ENCODE measurements at regions not wholly inside any gene's neighbourhood (a gene's known extent, or its start where the extent isn't known, plus 50 kb on each side); places are given as distances from the start of the nearest gene placed in this dataset.

GRCh38 chr2:6576302-6576701, 289.4 kb downstream of the CMPK2 start:
- no peaks in the 10 kb centered on the region for H3K4me1 ChIP-seq
- H3K4me3 ChIP-seq = no peak overlapping the region
- no peak for TF ChIP-seq CTCF (IDR thresholded peaks at IDR 0.05)
- DNase-seq (ENCODE audit: low spot score) = no peak
- H3K27me3 ChIP-seq = no peaks in the 10 kb centered on the region
- no peaks in the 10 kb centered on the region for H3K9me3 ChIP-seq
- H3K27ac ChIP-seq = no peak overlapping the region
- H3K36me3 ChIP-seq = no peaks in the 10 kb centered on the region

GRCh38 chr2:6577960-6578359, 287.7 kb downstream of the CMPK2 start:
- H3K4me1 ChIP-seq = no peaks in the 10 kb centered on the region
- H3K36me3 ChIP-seq = no peaks in the 10 kb centered on the region
- no peaks in the 10 kb centered on the region for H3K27me3 ChIP-seq
- H3K9me3 ChIP-seq = no peaks in the 10 kb centered on the region
- DNase-seq (ENCODE audit: low spot score) = no peak
- H3K4me3 ChIP-seq = no peak overlapping the region
- no peak for TF ChIP-seq CTCF (IDR thresholded peaks at IDR 0.05)
- H3K27ac ChIP-seq = no peak overlapping the region

GRCh38 chr2:6578416-6578815, 287.3 kb downstream of the CMPK2 start:
- DNase-seq (ENCODE audit: low spot score) = no peak
- Histone ChIP-seq H3K9me3 (no peaks in the 10 kb centered on the region), H3K27me3 (no peaks in the 10 kb centered on the region), H3K36me3 (no peaks in the 10 kb centered on the region), H3K4me3 (no peak overlapping the region), H3K4me1 (no peaks in the 10 kb centered on the region), H3K27ac (no peak overlapping the region)
- no peak for TF ChIP-seq CTCF (IDR thresholded peaks at IDR 0.05)

- Histone ChIP-seq H3K36me3 (no peaks in the 10 kb centered on the region), H3K9me3 (no peaks in the 10 kb centered on the region), H3K27ac (no peak overlapping the region), H3K4me3 (no peak overlapping the region), H3K27me3 (no peaks in the 10 kb centered on the region), H3K4me1 (no peaks in the 10 kb centered on the region)
- no peak for TF ChIP-seq CTCF (IDR thresholded peaks at IDR 0.05)
- DNase-seq (ENCODE audit: low spot score) = no peak
These were observed 286.4 kb downstream of the CMPK2 start for GRCh38 chr2:6579281-6579680.

GRCh38 chr2:6580982-6581381, 284.7 kb downstream of the CMPK2 start:
- H3K4me3 ChIP-seq = no peak overlapping the region
- DNase-seq (ENCODE audit: low spot score) = no peak
- H3K27ac ChIP-seq = no peak overlapping the region
- no peaks in the 10 kb centered on the region for H3K4me1 ChIP-seq
- H3K36me3 ChIP-seq = no peaks in the 10 kb centered on the region
- H3K27me3 ChIP-seq = no peaks in the 10 kb centered on the region
- TF ChIP-seq CTCF (IDR thresholded peaks at IDR 0.05) = no peak
- H3K9me3 ChIP-seq = no peaks in the 10 kb centered on the region

- no peaks in the 10 kb centered on the region for H3K9me3 ChIP-seq
- no peaks in the 10 kb centered on the region for H3K27me3 ChIP-seq
- no peak for DNase-seq (ENCODE audit: low spot score)
- H3K4me3 ChIP-seq = no peak overlapping the region
- H3K36me3 ChIP-seq = no peaks in the 10 kb centered on the region
- TF ChIP-seq CTCF (IDR thresholded peaks at IDR 0.05) = no peak
- no peaks in the 10 kb centered on the region for H3K4me1 ChIP-seq
- H3K27ac ChIP-seq = no peak overlapping the region
These were observed 276.6 kb downstream of the CMPK2 start for GRCh38 chr2:6589150-6589549.

Data from right atrium auricular region (tissue), 2 donors.